GM12878 (cell line): ENCODE measurements at regions not wholly inside any gene's neighbourhood (a gene's known extent, or its start where the extent isn't known, plus 50 kb on each side); places are given as distances from the start of the nearest gene placed in this dataset.

Source experiments
- ATAC-seq: fragments of 200-7000 bp; cut with Tn5 transposase; 3 replicates; pipeline ENCODE4 v1.9.1; 2020; ENCODE audit warnings: mild to moderate bottlenecking, moderate library complexity
- BruUV-seq: library from RNA; stranded (reverse); fragments of 400-500 nt; replicated peaks from 2 replicates; lab custom pipeline; 2021; lab: Mats Ljungman, UMichigan
- CTCF ChIA-PET: fragments of 300-600 bp; sonication (Branson Sonifier 250); formaldehyde crosslinking; extraction: SDS; loops from one replicate; lab custom pipeline; 2021; ENCODE audit warnings: inconsistent platforms; lab: Yijun Ruan, JAX
- POLR2A ChIA-PET: fragments of 350-600 bp; formaldehyde crosslinking; extraction: SDS; loops from one replicate; lab custom pipeline; 2021; ENCODE audit warnings: inconsistent platforms; lab: Charles Lee
- RAD21 ChIA-PET: fragments of 300-600 bp; sonication (Branson Sonifier 250); formaldehyde crosslinking; loops from one replicate; lab custom pipeline; 2023; ENCODE audit warnings: antibody characterized with exemption; ENCODE audit not compliant: unreplicated experiment; lab: Charles Lee
- SMC1A ChIA-PET: fragments of 300-600 bp; sonication (Branson Sonifier 250); formaldehyde crosslinking; loops from one replicate; lab custom pipeline; 2023; ENCODE audit not compliant: unreplicated experiment, uncharacterized antibody; lab: Charles Lee
- DNase-seq: peaks from one replicate; pipeline ENCODE4 v3.0.0-alpha.2; 2011; ENCODE audit warnings: low read depth, low spot score
- FAIRE-seq: peaks from 3 replicates; lab custom pipeline; 2011; peaks lifted over from hg19 to GRCh38; lab: Jason Lieb, UNC
- H2AFZ ChIP-seq: 2 replicates; pipeline ENCODE4 v1.6.0; 2011; ENCODE audit warnings: low read depth, low read length, control low read depth; ENCODE audit not compliant: control insufficient read depth
- H3K27ac ChIP-seq: 2 replicates; pipeline ENCODE4 v1.5.1; 2011; ENCODE audit warnings: control low read depth; ENCODE audit not compliant: control insufficient read depth, insufficient read depth
- H3K27me3 ChIP-seq, 2 experiments: replicated peaks in 1 of 2; 2 replicates each; pipeline versions ENCODE4 v1.6.0 to v1.6.1; 2011; ENCODE audit warnings: low read length in 1 of 2; ENCODE audit not compliant: control insufficient read depth in 2 of 2, insufficient read depth in 2 of 2
- H3K36me3 ChIP-seq, 2 experiments: 2 replicates each; pipeline ENCODE4 v1.5.1; 2011; ENCODE audit warnings: low read length in 1 of 2; ENCODE audit not compliant: control insufficient read depth in 2 of 2, insufficient read depth in 2 of 2
- H3K4me1 ChIP-seq: 2 replicates; pipeline ENCODE4 v1.6.1; 2011; ENCODE audit warnings: mild to moderate bottlenecking, low read length, moderate library complexity, mixed read lengths; ENCODE audit not compliant: control insufficient read depth, insufficient read depth
- H3K4me2 ChIP-seq: 2 replicates; pipeline ENCODE4 v1.6.0; 2011; ENCODE audit warnings: control low read depth; ENCODE audit not compliant: control insufficient read depth, insufficient read depth
- H3K4me3 ChIP-seq: fragments of 200-600 bp; sonication (generic); 2 replicates; pipeline ENCODE4 v1.5.1; 2016
- H3K79me2 ChIP-seq: 2 replicates; pipeline ENCODE4 v1.6.0; 2011; ENCODE audit warnings: low read length; ENCODE audit not compliant: control insufficient read depth, insufficient read depth
- H3K9ac ChIP-seq: 2 replicates; pipeline ENCODE4 v1.8.0; 2011; ENCODE audit warnings: low read length, control low read depth, mixed read lengths; ENCODE audit not compliant: control insufficient read depth, insufficient read depth
- H3K9me3 ChIP-seq: replicated peaks from 3 replicates; pipeline ENCODE4 v1.5.1; 2011; ENCODE audit warnings: mild to moderate bottlenecking, low read length; ENCODE audit not compliant: control insufficient read depth, insufficient read depth
- H4K20me1 ChIP-seq: 2 replicates; pipeline ENCODE4 v1.6.0; 2011; ENCODE audit not compliant: control insufficient read depth, insufficient read depth
- BCLAF1 ChIP-seq: fragments of 450-650 bp; IDR thresholded peaks from 2 replicates; pipeline ENCODE4 v1.6.1; 2017; ENCODE audit warnings: antibody characterized with exemption, mild to moderate bottlenecking, moderate library complexity
- BMI1 ChIP-seq: fragments of 450-650 bp; IDR thresholded peaks from 2 replicates; pipeline ENCODE4 v1.6.1; 2016; ENCODE audit warnings: mild to moderate bottlenecking, moderate library complexity, borderline replicate concordance
- EED ChIP-seq: sonication (generic); IDR thresholded peaks from 2 replicates; pipeline ENCODE4 v1.6.1; 2016; ENCODE audit warnings: antibody characterized with exemption, low read depth
- KLF5 ChIP-seq: fragments of 450-650 bp; IDR thresholded peaks from 2 replicates; pipeline ENCODE4 v1.6.1; 2014; ENCODE audit warnings: mild to moderate bottlenecking; ENCODE audit not compliant: partially characterized antibody
- MTA2 ChIP-seq: fragments of 450-650 bp; IDR thresholded peaks from 2 replicates; pipeline ENCODE4 v1.6.1; 2016; ENCODE audit warnings: low read depth, mild to moderate bottlenecking, moderate library complexity
- SREBF1 ChIP-seq: IDR thresholded peaks from 2 replicates; pipeline ENCODE4 v1.6.1; 2012; ENCODE audit warnings: mild to moderate bottlenecking, low read length
- STAT1 ChIP-seq: fragments of 450-650 bp; conservative IDR thresholded peaks from 2 replicates; pipeline ENCODE4 v1.6.1; 2014; ENCODE audit warnings: antibody characterized with exemption, mild to moderate bottlenecking
- USF1 ChIP-seq: IDR thresholded peaks from 2 replicates; pipeline ENCODE4 v1.6.1; 2011; ENCODE audit warnings: borderline replicate concordance, low read depth, mild to moderate bottlenecking, moderate library complexity, mixed read lengths, low read length; ENCODE audit not compliant: insufficient read depth; ENCODE audit errors: extremely low read length
- ZBTB11 ChIP-seq: fragments of 450-650 bp; formaldehyde crosslinking; IDR thresholded peaks from 2 replicates; pipeline ENCODE4 v1.5.0; 2022; ENCODE audit warnings: mild to moderate bottlenecking, missing genetic modification characterization
- ZNF217 ChIP-seq: fragments of 450-650 bp; IDR thresholded peaks from 2 replicates; pipeline ENCODE4 v1.6.1; 2017; ENCODE audit warnings: antibody characterized with exemption, mild to moderate bottlenecking
- WGBS: methylation state at CpG from one replicate; pipeline ENCODE4 v1.1.6; 2016; ENCODE audit warnings: low lambda C conversion rate; ENCODE audit not compliant: insufficient replicate concordance, insufficient coverage; ENCODE audit errors: missing lambda C conversion rate; 5-methylcytosine and 5-hydroxymethylcytosine counted together
- in situ Hi-C: fragments of 300-500 bp; cut with MboI; formaldehyde crosslinking; loops from 9 replicates; pipeline ENCODE4 v1.14.3; 2018; ENCODE audit warnings: mixed read lengths
- intact Hi-C: fragments of 100-400 bp; cut with micrococcal nuclease; formaldehyde crosslinking; loops from one replicate; pipeline ENCODE4 v1.14.2; 2022; ENCODE audit not compliant: unreplicated experiment

GRCh38 chr18:7169601-7170000, 52.0 kb upstream of the LAMA1 start:
- CTCF ChIA-PET: no interaction called here
- H3K4me2 ChIP-seq: no peak overlapping the region
- H3K79me2 ChIP-seq: no peaks in the 10 kb centered on the region
- H3K4me3 ChIP-seq: no peak overlapping the region
- DNase-seq: no peak
- POLR2A ChIA-PET: no interaction called here
- no TSS peak for BruUV-seq
- no peaks in the 10 kb centered on the region for H3K4me1 ChIP-seq
- no peaks in the 10 kb centered on the region for H3K27me3 ChIP-seq
- 27% methylated on average over 7 of the region's 11 CpGs for WGBS
- TF ChIP-seq ZNF217 (no peak), USF1 (no peak), STAT1 (no peak), EED (no peak), SREBF1 (no peak), ZBTB11 (CRISPR knock-in tag) (no peak), KLF5 (no peak), BCLAF1 (no peak), MTA2 (no peak), BMI1 (no peak)
- TF ChIP-seq, all 136 proteins: peak for 0
- intact Hi-C loops: no loop called here
- Histone ChIP-seq H2AFZ (no peak overlapping the region), H3K36me3 (no peaks in the 10 kb centered on the region), H4K20me1 (no peaks in the 10 kb centered on the region), H3K27ac (no peak overlapping the region), H3K9ac (no peak overlapping the region), H3K9me3 (no peaks in the 10 kb centered on the region)
- ATAC-seq (no peak), FAIRE-seq (no peak)
- in situ Hi-C loops: no loop called here
- SMC1A ChIA-PET: no interaction called here
- RAD21 ChIA-PET: no interaction called here
